Thyroid gland (tissue), 4 donors: ENCODE measurements at regions not wholly inside any gene's neighbourhood (a gene's known extent, or its start where the extent isn't known, plus 50 kb on each side); places are given as distances from the start of the nearest gene placed in this dataset.

Experiments used
- POLR2A ChIP-seq, 2 donors: fragments of 450-650 bp; IDR thresholded peaks; one replicate each; pipeline ENCODE4 v1.6.1; 2017; ENCODE audit warnings: antibody characterized with exemption in 2 of 2, mild to moderate bottlenecking in 2 of 2, moderate library complexity in 1 of 2
- TF ChIP-seq, protein P1 (sequence below), 6 experiments: fragments of 200-600 bp in 3 of 6; fragments of 450-650 bp in 3 of 6; sonication (generic) in 3 of 6; IDR thresholded peaks; one replicate each; pipeline ENCODE4 v1.5.1; 2016 to 2019; ENCODE audit warnings: antibody characterized with exemption in 6 of 6, mild to moderate bottlenecking in 2 of 6, inconsistent platforms in 1 of 6, moderate library complexity in 1 of 6

DNA sequence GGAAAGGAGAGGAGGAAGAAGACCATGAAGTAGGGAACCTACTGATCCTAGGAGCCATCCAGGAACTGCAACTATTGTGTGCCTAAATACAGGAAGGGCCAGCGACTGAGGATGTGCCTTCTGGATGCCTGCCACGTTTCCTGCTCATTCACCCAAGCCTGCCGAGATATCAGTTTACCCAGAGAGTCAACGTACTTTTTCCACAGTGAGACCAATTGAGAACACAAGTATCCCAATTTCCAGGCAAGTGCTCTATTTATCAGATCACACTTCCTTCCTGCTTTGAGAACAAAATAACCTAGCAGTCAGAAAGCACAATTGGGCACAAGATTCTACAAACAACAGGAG is 122.4 kb downstream of the AKAP11 start:
- TF ChIP-seq, protein P1, sequence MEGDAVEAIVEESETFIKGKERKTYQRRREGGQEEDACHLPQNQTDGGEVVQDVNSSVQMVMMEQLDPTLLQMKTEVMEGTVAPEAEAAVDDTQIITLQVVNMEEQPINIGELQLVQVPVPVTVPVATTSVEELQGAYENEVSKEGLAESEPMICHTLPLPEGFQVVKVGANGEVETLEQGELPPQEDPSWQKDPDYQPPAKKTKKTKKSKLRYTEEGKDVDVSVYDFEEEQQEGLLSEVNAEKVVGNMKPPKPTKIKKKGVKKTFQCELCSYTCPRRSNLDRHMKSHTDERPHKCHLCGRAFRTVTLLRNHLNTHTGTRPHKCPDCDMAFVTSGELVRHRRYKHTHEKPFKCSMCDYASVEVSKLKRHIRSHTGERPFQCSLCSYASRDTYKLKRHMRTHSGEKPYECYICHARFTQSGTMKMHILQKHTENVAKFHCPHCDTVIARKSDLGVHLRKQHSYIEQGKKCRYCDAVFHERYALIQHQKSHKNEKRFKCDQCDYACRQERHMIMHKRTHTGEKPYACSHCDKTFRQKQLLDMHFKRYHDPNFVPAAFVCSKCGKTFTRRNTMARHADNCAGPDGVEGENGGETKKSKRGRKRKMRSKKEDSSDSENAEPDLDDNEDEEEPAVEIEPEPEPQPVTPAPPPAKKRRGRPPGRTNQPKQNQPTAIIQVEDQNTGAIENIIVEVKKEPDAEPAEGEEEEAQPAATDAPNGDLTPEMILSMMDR (IDR thresholded peaks at IDR 0.05), result no peak
- no peak for TF ChIP-seq POLR2A (IDR thresholded peaks at IDR 0.05)
